Mucosa of gallbladder (tissue), 1 donor: ENCODE measurements at regions not wholly inside any gene's neighbourhood (a gene's known extent, or its start where the extent isn't known, plus 50 kb on each side); places are given as distances from the start of the nearest gene placed in this dataset.

Experiments used
- DNase-seq: peaks from one replicate; pipeline ENCODE4 v3.0.0-alpha.2; 2020; ENCODE audit warnings: low spot score
- donor health status: DM: no; HTN: no; CAD: no.

- DNase-seq, result no peak
Observed at GRCh38 chr7:38002689-38003088, 82.2 kb downstream of the EPDR1 start.

- DNase-seq, result no peak
Observed at GRCh38 chr7:38006559-38006958, 86.1 kb downstream of the EPDR1 start.

- DNase-seq, result no peak
Observed at GRCh38 chr7:38007096-38007495, 86.7 kb downstream of the EPDR1 start.

DNA sequence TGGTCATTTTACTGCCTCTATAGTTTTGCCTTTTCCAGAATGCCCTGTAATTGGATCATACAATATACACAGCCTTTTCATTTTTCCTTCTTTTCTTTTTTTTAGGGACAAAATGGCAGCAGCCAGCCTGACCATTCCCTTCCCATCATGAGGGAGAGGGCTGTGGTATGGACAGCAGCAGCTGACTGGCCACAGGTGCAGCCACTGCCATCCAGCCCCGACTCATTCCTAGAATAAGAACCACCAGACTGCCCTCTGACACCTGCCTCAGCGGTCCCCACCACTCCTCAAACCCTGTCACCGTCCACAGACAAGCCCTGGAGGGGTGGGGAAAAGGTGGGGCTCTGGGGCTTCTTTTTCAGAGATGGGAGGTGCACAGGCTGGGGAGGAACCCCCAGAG lies 92.8 kb downstream of the EPDR1 start:
- DNase-seq, result no peak

DNA sequence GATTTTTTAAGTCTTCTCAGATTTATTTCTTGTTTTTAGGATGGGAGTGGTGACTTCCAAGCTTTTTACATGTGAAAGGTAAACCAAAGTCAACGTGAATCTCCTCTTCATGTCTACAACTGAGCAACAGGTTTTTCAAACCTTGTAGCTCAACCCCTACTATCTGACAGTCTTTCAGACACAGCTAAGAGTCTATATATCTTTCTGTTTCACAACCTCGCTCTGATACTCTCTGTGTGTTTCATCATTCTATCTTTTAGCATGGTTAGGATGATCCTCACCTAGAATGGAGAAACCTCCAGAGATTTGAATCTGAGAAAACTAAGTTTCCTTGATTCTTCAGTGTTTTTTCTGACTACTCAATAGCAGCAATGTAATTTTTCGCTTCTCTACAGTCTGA lies 96.1 kb downstream of the EPDR1 start:
- no peak for DNase-seq

DNA sequence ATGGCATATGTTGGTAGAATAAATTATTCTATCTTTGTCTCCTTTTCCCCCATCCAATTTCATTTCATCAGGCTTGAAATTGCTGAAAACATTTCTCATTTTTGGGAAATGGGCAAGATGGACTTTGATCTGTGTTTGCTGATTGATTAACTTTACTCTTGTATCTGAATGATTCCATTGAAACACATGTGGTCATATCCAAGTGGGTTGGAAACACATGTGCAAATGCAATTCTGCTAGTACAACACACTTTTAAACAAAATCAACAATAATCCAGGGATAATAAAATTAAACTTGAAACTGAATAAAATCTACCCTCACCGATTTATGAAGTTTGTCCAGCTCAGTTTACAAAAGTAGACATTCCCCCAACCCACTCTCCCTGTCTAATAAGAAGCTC lies 96.9 kb downstream of the EPDR1 start:
- DNase-seq, result no peak

DNA sequence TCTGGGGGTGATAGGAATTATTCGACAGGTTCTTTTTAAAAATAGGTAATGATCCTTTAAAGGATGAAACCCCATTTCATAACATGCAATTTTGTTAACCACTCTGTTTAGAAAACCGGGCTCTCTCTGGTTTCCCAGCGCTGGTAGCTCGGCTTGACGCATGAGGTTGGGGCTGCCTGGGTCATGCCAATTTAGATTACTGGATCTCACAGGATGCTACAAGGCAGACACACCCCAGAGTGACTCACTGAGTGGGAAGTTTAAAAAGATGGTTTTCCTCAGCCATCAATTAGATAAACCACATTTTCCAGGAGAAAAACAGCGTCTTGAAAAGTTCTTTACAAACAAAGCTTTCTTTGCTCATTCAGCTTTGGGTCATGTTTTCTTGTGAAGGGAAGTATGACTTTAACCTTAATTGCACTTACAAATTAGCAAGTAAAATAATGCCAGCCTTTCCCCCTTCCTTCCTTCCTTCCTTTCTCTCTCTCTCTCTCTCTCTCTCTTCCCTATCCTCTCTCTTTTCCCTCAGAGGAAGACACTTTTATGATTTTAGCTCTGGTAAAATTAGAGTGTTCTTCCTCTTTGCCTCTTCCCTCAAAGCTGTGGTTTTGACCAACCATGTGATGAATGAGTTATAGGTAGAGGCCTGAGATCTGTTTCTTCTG lies 99.8 kb downstream of the EPDR1 start:
- DNase-seq, result no peak

GRCh38 chr7:38021892-38022291 lies 101.5 kb downstream of the EPDR1 start:
- DNase-seq, result no peak

- no peak for DNase-seq
Observed at GRCh38 chr7:38025815-38026214, 105.4 kb downstream of the EPDR1 start.

GRCh38 chr7:38027884-38028455 lies 107.5 kb downstream of the EPDR1 start:
- DNase-seq, result no peak

DNA sequence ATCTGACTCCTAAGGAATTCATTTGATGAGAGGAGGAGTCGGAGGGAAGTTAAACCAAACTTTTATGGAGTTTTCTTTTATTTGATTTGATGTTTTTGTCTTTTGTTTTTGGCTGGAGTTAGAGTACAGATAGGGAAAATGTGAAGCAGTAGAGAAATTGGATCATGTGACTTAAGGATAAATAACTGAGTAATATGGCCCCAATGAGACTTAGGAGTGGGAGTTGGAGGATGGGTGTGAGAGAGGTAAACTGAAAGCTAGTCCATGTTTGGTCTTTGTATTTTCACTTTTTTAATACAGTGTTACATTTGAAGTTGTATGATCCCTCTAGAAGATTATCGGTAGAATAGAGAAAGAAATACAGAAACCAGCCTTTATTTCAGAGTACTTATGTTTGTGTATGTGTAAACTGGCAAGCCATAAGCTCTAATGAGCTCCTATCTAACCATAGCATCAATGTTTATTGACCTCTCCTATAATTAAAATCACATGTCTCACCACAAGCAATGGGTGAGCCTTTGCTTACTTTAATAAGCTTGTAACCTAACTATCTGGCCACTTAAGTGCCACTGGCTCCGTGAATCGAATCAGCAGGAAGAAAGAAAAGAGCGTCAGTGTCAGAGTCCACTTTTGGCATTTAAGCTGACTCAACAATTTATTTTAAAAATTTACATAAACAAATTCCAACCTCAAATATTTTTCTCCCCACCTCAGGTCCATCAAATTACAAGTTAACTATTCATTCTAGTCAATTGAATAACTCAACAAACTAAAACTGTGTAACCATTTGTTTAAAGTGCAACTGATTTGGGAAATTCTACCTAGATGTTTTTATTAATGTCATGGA lies 113.8 kb downstream of the EPDR1 start:
- DNase-seq, result no peak

DNA sequence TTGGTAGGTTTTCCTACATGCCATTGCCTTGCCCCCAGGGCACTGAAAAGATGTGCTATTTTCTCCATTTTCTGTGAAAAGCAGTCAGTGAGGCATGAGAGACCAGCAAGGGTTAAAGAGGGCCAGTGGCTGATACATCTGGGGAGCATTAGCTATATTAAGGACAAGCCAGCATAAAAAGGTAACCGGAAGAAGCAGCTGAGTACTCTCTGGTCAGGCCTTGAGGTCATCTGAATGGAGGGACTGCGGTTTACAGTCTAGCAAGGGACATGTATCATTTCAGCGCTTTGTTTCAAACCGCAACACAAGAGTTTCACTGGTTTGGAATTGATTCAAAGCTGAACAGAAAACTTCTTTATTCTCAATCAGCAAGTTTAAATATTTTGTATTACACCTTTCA lies 120.4 kb downstream of the EPDR1 start:
- no peak for DNase-seq

DNA sequence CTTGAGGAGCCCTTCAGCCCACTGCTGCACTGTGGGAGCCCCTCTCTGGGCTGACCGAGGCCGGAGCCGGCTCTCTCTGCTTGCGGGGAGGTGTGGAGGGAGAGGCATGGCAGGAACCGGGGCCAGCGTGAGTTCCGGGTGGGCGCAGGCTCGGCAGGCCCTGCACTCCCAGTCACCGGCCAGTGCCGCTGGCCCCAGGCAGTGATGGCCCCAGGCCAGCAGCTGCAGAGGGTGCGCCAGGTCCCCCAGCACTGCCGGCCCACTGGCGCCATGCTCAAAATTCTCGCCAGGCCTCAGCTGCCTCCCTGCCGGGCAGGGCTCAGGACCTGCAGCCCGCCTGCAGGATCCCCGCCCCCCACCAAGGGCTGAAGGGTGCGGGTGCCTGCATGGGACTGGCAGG lies 128.4 kb upstream of the STARD3NL start:
- DNase-seq, result no peak

GRCh38 chr7:38051311-38051710 lies 126.7 kb upstream of the STARD3NL start:
- no peak for DNase-seq

- DNase-seq, result no peak
Observed at GRCh38 chr7:38051786-38052185, 126.3 kb upstream of the STARD3NL start.

DNA sequence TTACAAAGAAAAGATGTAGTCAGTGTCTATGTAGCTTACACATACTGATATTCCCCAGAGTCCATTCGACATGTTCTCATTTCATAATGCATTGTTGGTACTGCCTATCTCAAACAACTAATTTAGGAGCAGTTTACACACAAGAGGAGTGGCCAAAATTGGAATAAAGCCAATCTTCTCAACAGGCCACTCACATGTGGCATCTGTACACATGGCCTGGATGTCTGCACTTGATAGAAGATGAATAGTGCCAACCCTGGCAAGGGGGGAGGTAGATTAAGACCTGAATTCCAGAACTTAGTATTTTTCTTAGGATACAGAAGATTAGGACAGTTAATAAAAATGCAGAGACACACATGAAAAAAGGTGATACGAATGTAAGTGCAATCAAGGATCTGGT lies 125.3 kb upstream of the STARD3NL start:
- DNase-seq, result no peak

GRCh38 chr7:38054199-38054598 lies 123.8 kb upstream of the STARD3NL start:
- DNase-seq, result no peak

GRCh38 chr7:38057829-38058228 lies 120.2 kb upstream of the STARD3NL start:
- no peak for DNase-seq

- DNase-seq, result no peak
Observed at GRCh38 chr7:38060116-38060515, 117.9 kb upstream of the STARD3NL start.

- DNase-seq, result no peak
Observed at GRCh38 chr7:38060637-38061036, 117.4 kb upstream of the STARD3NL start.

GRCh38 chr7:38066391-38066790 lies 111.7 kb upstream of the STARD3NL start:
- DNase-seq, result no peak

GRCh38 chr7:38068461-38068860 lies 109.6 kb upstream of the STARD3NL start:
- no peak for DNase-seq

GRCh38 chr7:38069052-38069451 lies 109.0 kb upstream of the STARD3NL start:
- DNase-seq, result no peak
